ENCODE measurements at regions not wholly inside any gene's neighbourhood (a gene's known extent, or its start where the extent isn't known, plus 50 kb on each side); places are given as distances from the start of the nearest gene placed in this dataset.

DNA sequence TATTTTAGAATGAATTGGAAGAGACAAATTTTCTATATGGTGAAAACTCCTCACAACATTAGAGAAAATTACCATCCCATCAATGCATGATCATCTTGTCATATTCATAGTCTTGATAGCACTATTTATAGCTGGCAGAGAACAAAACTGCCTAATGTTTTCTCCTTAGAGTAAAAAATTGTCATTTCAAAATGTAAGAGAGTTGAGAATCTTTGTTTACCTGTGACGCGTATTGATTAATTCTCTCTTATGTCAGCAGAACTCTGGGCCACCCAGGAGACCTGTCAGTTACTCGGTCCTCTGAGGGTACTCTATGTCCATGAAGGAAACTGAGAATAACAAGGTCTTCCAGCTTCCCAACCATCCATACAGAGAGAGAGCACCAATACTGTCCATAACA lies 381.4 kb upstream of the ZP4 start:
- Histone ChIP-seq H3K4me3 (ENCODE audit: low read depth in 1 of 2, low read length in 1 of 2) (no peak overlapping the region), H3K27ac (no peak overlapping the region), H3K4me1 (ENCODE audit: control insufficient read depth in 1 of 2, insufficient read depth in 1 of 2, low read depth in 1 of 2, low read length in 1 of 2) (no peaks in the 10 kb centered on the region), H3K36me3 (no peaks in the 10 kb centered on the region), H3K9me3 (peaks cover 3% of the 10 kb centered on the region), H3K27me3 (no peaks in the 10 kb centered on the region)
- TF ChIP-seq, protein P1, sequence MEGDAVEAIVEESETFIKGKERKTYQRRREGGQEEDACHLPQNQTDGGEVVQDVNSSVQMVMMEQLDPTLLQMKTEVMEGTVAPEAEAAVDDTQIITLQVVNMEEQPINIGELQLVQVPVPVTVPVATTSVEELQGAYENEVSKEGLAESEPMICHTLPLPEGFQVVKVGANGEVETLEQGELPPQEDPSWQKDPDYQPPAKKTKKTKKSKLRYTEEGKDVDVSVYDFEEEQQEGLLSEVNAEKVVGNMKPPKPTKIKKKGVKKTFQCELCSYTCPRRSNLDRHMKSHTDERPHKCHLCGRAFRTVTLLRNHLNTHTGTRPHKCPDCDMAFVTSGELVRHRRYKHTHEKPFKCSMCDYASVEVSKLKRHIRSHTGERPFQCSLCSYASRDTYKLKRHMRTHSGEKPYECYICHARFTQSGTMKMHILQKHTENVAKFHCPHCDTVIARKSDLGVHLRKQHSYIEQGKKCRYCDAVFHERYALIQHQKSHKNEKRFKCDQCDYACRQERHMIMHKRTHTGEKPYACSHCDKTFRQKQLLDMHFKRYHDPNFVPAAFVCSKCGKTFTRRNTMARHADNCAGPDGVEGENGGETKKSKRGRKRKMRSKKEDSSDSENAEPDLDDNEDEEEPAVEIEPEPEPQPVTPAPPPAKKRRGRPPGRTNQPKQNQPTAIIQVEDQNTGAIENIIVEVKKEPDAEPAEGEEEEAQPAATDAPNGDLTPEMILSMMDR (IDR thresholded peaks at IDR 0.05) = no peak

DNA sequence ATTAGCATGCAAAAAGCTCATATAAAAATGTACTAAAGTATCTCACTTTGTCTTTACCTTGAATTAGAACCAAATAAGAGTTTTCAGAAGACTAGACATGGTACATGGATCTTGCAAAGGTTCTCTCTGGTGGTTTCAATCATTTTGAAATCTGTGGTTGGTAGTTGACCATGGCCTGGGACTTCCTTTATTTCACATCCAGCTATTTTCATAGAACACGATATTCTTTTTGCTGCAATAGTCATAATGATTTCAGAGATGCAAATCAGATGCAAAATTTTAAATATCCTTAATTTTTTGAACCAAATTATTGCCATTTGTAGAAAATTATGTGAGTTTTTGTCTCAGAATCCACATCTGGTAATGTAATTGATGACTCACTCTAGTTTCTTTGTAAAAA lies 375.1 kb upstream of the ZP4 start:
- TF ChIP-seq, protein P1 (IDR thresholded peaks at IDR 0.05) = no peak
- H3K4me1 ChIP-seq (ENCODE audit: control insufficient read depth in 1 of 2, insufficient read depth in 1 of 2, low read depth in 1 of 2, low read length in 1 of 2) = no peaks in the 10 kb centered on the region
- no peak overlapping the region for H3K27ac ChIP-seq
- H3K4me3 ChIP-seq (ENCODE audit: low read depth in 1 of 2, low read length in 1 of 2) = no peak overlapping the region
- H3K9me3 ChIP-seq = no peaks in the 10 kb centered on the region
- no peaks in the 10 kb centered on the region for H3K36me3 ChIP-seq
- H3K27me3 ChIP-seq = no peaks in the 10 kb centered on the region

DNA sequence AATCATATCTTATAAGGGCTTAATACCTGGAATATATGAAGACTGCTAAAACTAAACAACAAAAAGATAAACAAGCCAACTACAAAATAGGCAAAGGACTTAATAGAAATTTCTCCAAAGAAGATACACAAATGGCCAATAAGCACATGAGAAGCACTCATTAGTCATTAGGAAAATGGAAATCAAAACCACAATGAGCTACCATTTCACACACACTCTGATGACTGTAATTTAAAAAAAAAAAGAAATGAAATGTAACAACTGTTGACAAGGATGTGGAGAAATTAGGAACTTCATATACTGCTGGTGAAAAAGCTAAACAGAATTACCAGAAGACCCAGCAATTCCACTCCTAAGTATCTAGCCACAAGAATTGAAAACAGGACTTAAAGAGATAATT lies 374.2 kb upstream of the ZP4 start:
- no peak overlapping the region for H3K27ac ChIP-seq
- H3K4me1 ChIP-seq (ENCODE audit: control insufficient read depth in 1 of 2, insufficient read depth in 1 of 2, low read depth in 1 of 2, low read length in 1 of 2) = no peaks in the 10 kb centered on the region
- H3K9me3 ChIP-seq = no peaks in the 10 kb centered on the region
- H3K36me3 ChIP-seq = no peaks in the 10 kb centered on the region
- no peak overlapping the region for H3K4me3 ChIP-seq (ENCODE audit: low read depth in 1 of 2, low read length in 1 of 2)
- H3K27me3 ChIP-seq = no peaks in the 10 kb centered on the region
- TF ChIP-seq, protein P1 (IDR thresholded peaks at IDR 0.05) = no peak

DNA sequence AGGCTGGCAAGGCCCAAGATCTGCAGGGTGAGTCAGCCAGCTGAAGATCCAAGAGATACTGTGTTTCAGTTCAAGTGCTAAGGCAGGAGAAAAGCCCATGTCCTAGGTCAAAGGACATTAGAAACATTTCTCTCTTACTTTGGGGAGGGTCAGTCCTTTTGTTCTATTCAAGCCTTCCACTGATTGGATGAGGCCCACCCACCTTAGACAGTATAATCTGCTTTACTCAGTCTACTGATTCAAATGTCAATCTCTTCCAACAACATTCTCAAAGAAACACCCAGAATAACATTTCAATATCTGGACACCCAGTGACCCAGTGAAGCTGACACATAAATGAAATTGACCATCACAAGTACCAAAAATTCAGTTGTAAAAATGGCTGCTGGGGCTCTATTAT lies 367.8 kb upstream of the ZP4 start:
- Histone ChIP-seq H3K4me3 (ENCODE audit: low read depth in 1 of 2, low read length in 1 of 2) (no peak overlapping the region), H3K27me3 (no peaks in the 10 kb centered on the region), H3K4me1 (ENCODE audit: control insufficient read depth in 1 of 2, insufficient read depth in 1 of 2, low read depth in 1 of 2, low read length in 1 of 2) (no peaks in the 10 kb centered on the region), H3K36me3 (no peaks in the 10 kb centered on the region), H3K27ac (no peak overlapping the region), H3K9me3 (no peaks in the 10 kb centered on the region)
- TF ChIP-seq, protein P1 (IDR thresholded peaks at IDR 0.05) = no peak

DNA sequence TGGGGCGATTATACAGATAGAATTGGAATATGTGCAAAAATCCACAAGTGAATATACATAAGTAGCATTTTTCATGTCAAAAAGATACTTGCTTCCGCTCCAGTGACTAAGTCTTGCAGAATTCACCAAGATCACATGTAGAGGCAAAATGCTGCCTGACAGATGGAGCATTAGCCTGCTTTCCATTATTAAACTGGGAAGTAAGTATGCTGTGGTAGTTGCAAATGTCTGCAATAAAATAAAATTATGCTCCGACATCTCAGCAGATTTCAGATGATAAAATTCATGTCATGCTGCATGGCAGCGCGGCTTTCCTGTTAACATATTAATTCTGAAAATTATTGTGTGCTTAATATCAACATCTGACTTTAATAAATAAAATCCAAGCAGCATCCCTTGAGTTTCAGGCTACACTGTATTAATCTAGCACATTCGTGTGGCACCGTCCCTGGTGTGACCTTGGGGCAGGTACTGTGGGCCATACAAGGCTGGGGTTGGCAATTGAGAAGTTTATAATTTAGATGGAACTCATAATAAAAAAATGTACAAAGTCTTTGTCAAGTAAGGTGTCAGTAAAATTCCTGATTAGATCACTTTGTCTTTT lies 366.4 kb upstream of the ZP4 start:
- no peak overlapping the region for H3K4me3 ChIP-seq (ENCODE audit: low read depth in 1 of 2, low read length in 1 of 2)
- TF ChIP-seq, protein P1 (IDR thresholded peaks at IDR 0.05) = no peak
- H3K27ac ChIP-seq = no peak overlapping the region
- H3K36me3 ChIP-seq = no peaks in the 10 kb centered on the region
- H3K27me3 ChIP-seq = no peaks in the 10 kb centered on the region
- H3K9me3 ChIP-seq = no peaks in the 10 kb centered on the region
- no peaks in the 10 kb centered on the region for H3K4me1 ChIP-seq (ENCODE audit: control insufficient read depth in 1 of 2, insufficient read depth in 1 of 2, low read depth in 1 of 2, low read length in 1 of 2)

DNA sequence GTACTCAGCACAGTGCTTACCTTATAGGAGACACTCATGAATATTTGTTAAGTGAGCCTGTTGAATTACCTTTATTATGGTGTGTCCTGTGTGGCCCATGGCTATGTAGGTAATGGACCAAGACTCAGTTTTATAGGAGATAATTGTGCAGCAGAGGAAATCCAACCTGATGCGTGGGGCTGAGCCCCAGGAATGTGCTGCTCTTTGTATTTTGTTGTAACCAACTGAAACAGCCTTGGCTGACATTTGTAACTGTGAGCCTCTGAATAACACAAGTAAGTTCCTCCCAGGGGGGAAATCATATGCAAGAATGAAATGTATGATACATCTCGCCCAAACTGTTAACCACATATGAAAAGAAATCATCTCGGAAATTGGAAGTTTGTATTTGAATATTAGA lies 364.2 kb upstream of the ZP4 start:
- Histone ChIP-seq H3K36me3 (no peaks in the 10 kb centered on the region), H3K9me3 (no peaks in the 10 kb centered on the region), H3K4me3 (ENCODE audit: low read depth in 1 of 2, low read length in 1 of 2) (no peak overlapping the region), H3K27me3 (no peaks in the 10 kb centered on the region), H3K27ac (no peak overlapping the region), H3K4me1 (ENCODE audit: control insufficient read depth in 1 of 2, insufficient read depth in 1 of 2, low read depth in 1 of 2, low read length in 1 of 2) (no peaks in the 10 kb centered on the region)
- TF ChIP-seq, protein P1 (IDR thresholded peaks at IDR 0.05) = no peak

Data from neutrophil (primary cell).